Panc1 (cell line): ENCODE measurements at regions not wholly inside any gene's neighbourhood (a gene's known extent, or its start where the extent isn't known, plus 50 kb on each side); places are given as distances from the start of the nearest gene placed in this dataset.
"Not testable (repeated sequence)": the region's sequence is repeated elsewhere in the genome, so short reads cannot be mapped to it uniquely, and the experiment has no call there.

Source experiments
- ATAC-seq: fragments of 200-7000 bp; cut with Tn5 transposase; 2 replicates; pipeline ENCODE4 v1.9.1; 2020; ENCODE audit warnings: mild to moderate bottlenecking, moderate library complexity
- BruUV-seq: library from RNA; stranded (reverse); fragments of 400-500 nt; replicated peaks from 2 replicates; lab custom pipeline; 2021; lab: Mats Ljungman, UMichigan
- CTCF ChIA-PET: fragments of 300-600 bp; sonication (Branson Sonifier 250); formaldehyde crosslinking; loops from one replicate; lab custom pipeline; 2022; ENCODE audit warnings: antibody characterized with exemption; lab: Charles Lee
- POLR2A ChIA-PET: fragments of 300-600 bp; sonication (Branson Sonifier 250); formaldehyde crosslinking; loops from one replicate; lab custom pipeline; 2022; ENCODE audit warnings: antibody characterized with exemption; lab: Charles Lee
- DNase-seq: peaks from one replicate; pipeline ENCODE4 v3.0.0-alpha.2; 2010; ENCODE audit warnings: low read depth, low spot score
- H3K27ac ChIP-seq: 2 replicates; pipeline ENCODE4 v1.5.1; 2011; ENCODE audit warnings: mild to moderate bottlenecking, low read length, inconsistent platforms
- H3K27me3 ChIP-seq: fragments of 200-500 bp; sonication (Bioruptor generic); 2 replicates; pipeline ENCODE4 v1.6.0; 2014; ENCODE audit warnings: low read length, inconsistent platforms; ENCODE audit not compliant: control insufficient read depth, insufficient read depth
- H3K36me3 ChIP-seq: fragments of 200-500 bp; sonication (Bioruptor generic); 2 replicates; pipeline ENCODE4 v1.5.1; 2014; ENCODE audit warnings: inconsistent platforms, mild to moderate bottlenecking, low read length, moderate library complexity; ENCODE audit not compliant: control insufficient read depth, insufficient read depth
- H3K4me1 ChIP-seq: 2 replicates; pipeline ENCODE4 v1.5.1; 2011; ENCODE audit warnings: inconsistent platforms, mild to moderate bottlenecking, low read length, moderate library complexity; ENCODE audit not compliant: control insufficient read depth, insufficient read depth
- H3K4me3 ChIP-seq, 2 experiments: 2 replicates each; pipeline ENCODE4 v1.5.1; 2011 to 2012; ENCODE audit warnings: low read depth in 2 of 2, low read length in 2 of 2, mild to moderate bottlenecking in 2 of 2, inconsistent platforms in 1 of 2, moderate library complexity in 1 of 2
- H3K9me3 ChIP-seq: fragments of 200-500 bp; sonication (Bioruptor generic); 2 replicates; pipeline ENCODE4 v1.5.1; 2014; ENCODE audit warnings: low read depth, mild to moderate bottlenecking, inconsistent platforms, low read length, moderate library complexity; ENCODE audit not compliant: control insufficient read depth, insufficient read depth
- POLR2AphosphoS5 ChIP-seq: IDR thresholded peaks from 2 replicates; pipeline ENCODE4 v1.6.1; 2012; ENCODE audit warnings: mild to moderate bottlenecking, low read depth, low read length, moderate library complexity
- SIN3A ChIP-seq: IDR thresholded peaks from 2 replicates; pipeline ENCODE4 v1.6.1; 2012; ENCODE audit warnings: low read depth, mild to moderate bottlenecking, low read length, moderate library complexity, borderline replicate concordance; ENCODE audit not compliant: insufficient read depth
- TCF7L2 ChIP-seq: IDR thresholded peaks from 2 replicates; pipeline ENCODE4 v1.6.1; 2011; ENCODE audit warnings: mild to moderate bottlenecking, low read depth, low read length, inconsistent platforms
- in situ Hi-C: cut with HindIII; loops from 2 replicates; pipeline ENCODE4 v1.10.0; 2016; ENCODE audit warnings: low sequenced_read_pairs, low pct_unique_long_range_greater_than_20kb
- intact Hi-C: fragments of 100-400 bp; cut with micrococcal nuclease; formaldehyde crosslinking; loops from one replicate; pipeline ENCODE4 v1.10.0; 2022; ENCODE audit not compliant: unreplicated experiment
- TF ChIP-seq, protein P1 (sequence below): fragments of 450-650 bp; IDR thresholded peaks from 2 replicates; pipeline ENCODE4 v1.5.1; 2017; ENCODE audit warnings: mild to moderate bottlenecking
- TF ChIP-seq, protein P2 (sequence below), 2 experiments: IDR thresholded peaks; 2 replicates each; pipeline ENCODE4 v1.6.1; 2011 to 2012; ENCODE audit warnings: low read depth in 2 of 2, control low read depth in 1 of 2, low read length in 1 of 2, mild to moderate bottlenecking in 1 of 2, moderate library complexity in 1 of 2; ENCODE audit not compliant: insufficient read depth in 1 of 2

DNA sequence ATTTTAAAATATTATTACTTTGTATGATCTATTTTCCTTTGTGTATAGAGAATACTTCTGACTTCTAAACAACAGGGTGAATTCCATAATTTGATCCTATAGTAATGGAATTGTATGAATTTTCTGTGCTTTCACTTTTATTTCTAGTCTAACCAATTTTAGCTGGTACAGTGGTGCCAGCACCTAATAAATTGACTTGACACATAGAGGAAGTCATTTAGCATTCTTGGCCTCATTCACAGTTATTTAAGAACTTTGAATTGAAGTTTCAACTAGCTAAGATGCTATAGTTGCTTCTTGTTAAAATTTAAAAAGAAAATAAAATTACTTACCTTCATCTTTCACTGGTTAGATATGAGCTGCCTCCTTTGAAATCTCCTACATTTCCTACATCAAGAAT lies 220.4 kb downstream of the CPS1 start:
- no peak for ATAC-seq
- in situ Hi-C loops = no loop called here
- CTCF ChIA-PET = no interaction called here

GRCh38 chr2:210782222-210782621 lies 225.8 kb downstream of the CPS1 start:
- no peaks in the 10 kb centered on the region for H3K36me3 ChIP-seq
- no peak overlapping the region for H3K27ac ChIP-seq
- no peaks in the 10 kb centered on the region; the same call in 1 of the 2 replicates for H3K9me3 ChIP-seq
- no peak for ATAC-seq
- no peaks in the 10 kb centered on the region for H3K4me1 ChIP-seq
- CTCF ChIA-PET = no interaction called here
- TF ChIP-seq TCF7L2 (no peak), SIN3A (no peak), POLR2AphosphoS5 (no peak)
- TF ChIP-seq, protein P1, sequence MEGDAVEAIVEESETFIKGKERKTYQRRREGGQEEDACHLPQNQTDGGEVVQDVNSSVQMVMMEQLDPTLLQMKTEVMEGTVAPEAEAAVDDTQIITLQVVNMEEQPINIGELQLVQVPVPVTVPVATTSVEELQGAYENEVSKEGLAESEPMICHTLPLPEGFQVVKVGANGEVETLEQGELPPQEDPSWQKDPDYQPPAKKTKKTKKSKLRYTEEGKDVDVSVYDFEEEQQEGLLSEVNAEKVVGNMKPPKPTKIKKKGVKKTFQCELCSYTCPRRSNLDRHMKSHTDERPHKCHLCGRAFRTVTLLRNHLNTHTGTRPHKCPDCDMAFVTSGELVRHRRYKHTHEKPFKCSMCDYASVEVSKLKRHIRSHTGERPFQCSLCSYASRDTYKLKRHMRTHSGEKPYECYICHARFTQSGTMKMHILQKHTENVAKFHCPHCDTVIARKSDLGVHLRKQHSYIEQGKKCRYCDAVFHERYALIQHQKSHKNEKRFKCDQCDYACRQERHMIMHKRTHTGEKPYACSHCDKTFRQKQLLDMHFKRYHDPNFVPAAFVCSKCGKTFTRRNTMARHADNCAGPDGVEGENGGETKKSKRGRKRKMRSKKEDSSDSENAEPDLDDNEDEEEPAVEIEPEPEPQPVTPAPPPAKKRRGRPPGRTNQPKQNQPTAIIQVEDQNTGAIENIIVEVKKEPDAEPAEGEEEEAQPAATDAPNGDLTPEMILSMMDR = no peak
- no TSS peak for BruUV-seq
- no peak for DNase-seq
- no peaks in the 10 kb centered on the region for H3K27me3 ChIP-seq
- intact Hi-C loops = no loop called here
- in situ Hi-C loops = no loop called here
- no peak overlapping the region for H3K4me3 ChIP-seq
- POLR2A ChIA-PET = no interaction called here

More for the DNA sequence above, 220.4 kb downstream of the CPS1 start:
- H3K4me1 ChIP-seq = no peaks in the 10 kb centered on the region
- POLR2A ChIA-PET = no interaction called here
- BruUV-seq = no TSS peak
- no peak for TF ChIP-seq SIN3A
- TF ChIP-seq, protein P1 = no peak
- no peak for TF ChIP-seq TCF7L2
- no peak for TF ChIP-seq POLR2AphosphoS5
- TF ChIP-seq, protein P2, sequence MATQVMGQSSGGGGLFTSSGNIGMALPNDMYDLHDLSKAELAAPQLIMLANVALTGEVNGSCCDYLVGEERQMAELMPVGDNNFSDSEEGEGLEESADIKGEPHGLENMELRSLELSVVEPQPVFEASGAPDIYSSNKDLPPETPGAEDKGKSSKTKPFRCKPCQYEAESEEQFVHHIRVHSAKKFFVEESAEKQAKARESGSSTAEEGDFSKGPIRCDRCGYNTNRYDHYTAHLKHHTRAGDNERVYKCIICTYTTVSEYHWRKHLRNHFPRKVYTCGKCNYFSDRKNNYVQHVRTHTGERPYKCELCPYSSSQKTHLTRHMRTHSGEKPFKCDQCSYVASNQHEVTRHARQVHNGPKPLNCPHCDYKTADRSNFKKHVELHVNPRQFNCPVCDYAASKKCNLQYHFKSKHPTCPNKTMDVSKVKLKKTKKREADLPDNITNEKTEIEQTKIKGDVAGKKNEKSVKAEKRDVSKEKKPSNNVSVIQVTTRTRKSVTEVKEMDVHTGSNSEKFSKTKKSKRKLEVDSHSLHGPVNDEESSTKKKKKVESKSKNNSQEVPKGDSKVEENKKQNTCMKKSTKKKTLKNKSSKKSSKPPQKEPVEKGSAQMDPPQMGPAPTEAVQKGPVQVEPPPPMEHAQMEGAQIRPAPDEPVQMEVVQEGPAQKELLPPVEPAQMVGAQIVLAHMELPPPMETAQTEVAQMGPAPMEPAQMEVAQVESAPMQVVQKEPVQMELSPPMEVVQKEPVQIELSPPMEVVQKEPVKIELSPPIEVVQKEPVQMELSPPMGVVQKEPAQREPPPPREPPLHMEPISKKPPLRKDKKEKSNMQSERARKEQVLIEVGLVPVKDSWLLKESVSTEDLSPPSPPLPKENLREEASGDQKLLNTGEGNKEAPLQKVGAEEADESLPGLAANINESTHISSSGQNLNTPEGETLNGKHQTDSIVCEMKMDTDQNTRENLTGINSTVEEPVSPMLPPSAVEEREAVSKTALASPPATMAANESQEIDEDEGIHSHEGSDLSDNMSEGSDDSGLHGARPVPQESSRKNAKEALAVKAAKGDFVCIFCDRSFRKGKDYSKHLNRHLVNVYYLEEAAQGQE (IDR thresholded peaks at IDR 0.05; ENCODE audit: insufficient read depth in 1 of 2, low read depth in 2 of 2, low read length in 1 of 2) = no peak
- no peak overlapping the region for H3K27ac ChIP-seq
- H3K27me3 ChIP-seq = no peaks in the 10 kb centered on the region
- DNase-seq = no peak
- intact Hi-C loops = no loop called here
- H3K4me3 ChIP-seq = no peak overlapping the region
- no peaks in the 10 kb centered on the region for H3K9me3 ChIP-seq
- H3K36me3 ChIP-seq = no peaks in the 10 kb centered on the region

GRCh38 chr2:210787831-210788230 lies 231.4 kb downstream of the CPS1 start:
- H3K36me3 ChIP-seq, H3K27ac ChIP-seq, ATAC-seq, POLR2A ChIA-PET, H3K27me3 ChIP-seq, BruUV-seq, H3K9me3 ChIP-seq, in situ Hi-C loops, intact Hi-C loops, H3K4me1 ChIP-seq, H3K4me3 ChIP-seq, DNase-seq, CTCF ChIA-PET: not testable (repeated sequence)
